Erythroblast (primary cell): ENCODE measurements at regions not wholly inside any gene's neighbourhood (a gene's known extent, or its start where the extent isn't known, plus 50 kb on each side); places are given as distances from the start of the nearest gene placed in this dataset.

Experiments used
- DNase-seq, 2 experiments: peaks; one replicate each; lab custom pipeline; 2025; lab: John Stamatoyannopoulos, UW
- GATA1 ChIP-seq: IDR thresholded peaks from 2 replicates; pipeline ENCODE4 v1.6.1; 2011; ENCODE audit warnings: low read depth, mild to moderate bottlenecking, control low read depth, low read length, moderate library complexity
- POLR2A ChIP-seq: IDR thresholded peaks from 2 replicates; pipeline ENCODE4 v1.6.1; 2011; ENCODE audit warnings: mild to moderate bottlenecking, low read length

DNA sequence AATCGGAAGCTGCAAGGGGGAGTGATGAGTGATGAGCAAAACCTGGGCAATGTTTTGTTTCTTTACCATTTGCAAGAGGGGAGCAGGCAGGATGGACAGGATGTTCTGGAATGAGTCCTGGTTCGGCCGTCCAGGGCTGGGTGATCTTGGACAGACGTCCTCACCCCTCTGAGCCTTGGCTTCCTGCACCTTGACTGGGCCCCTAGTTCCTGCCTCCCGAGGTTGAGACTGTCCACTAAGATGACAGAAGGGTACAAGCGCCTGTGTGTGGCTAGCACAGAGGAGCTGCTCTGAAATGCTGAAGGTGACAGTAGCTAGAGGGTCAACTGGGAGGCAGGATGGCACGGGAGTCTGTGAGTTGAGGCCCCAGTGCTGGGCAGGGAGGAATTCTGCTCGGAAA is 306.2 kb downstream of the MN1 start:
- TF ChIP-seq POLR2A (no peak), GATA1 (no peak)
- no peak for DNase-seq

GRCh38 chr22:27499121-27499520 is 302.4 kb downstream of the MN1 start:
- DNase-seq: no peak
- TF ChIP-seq GATA1 (no peak), POLR2A (no peak)

- no peak for DNase-seq
- TF ChIP-seq POLR2A (no peak), GATA1 (no peak)
These were observed 300.2 kb downstream of the MN1 start for GRCh38 chr22:27501191-27501936.

GRCh38 chr22:27502327-27502726 is 299.2 kb downstream of the MN1 start:
- TF ChIP-seq GATA1 (no peak), POLR2A (no peak)
- DNase-seq: no peak

GRCh38 chr22:27504360-27505253 is 296.9 kb downstream of the MN1 start:
- TF ChIP-seq POLR2A: no peak
- TF ChIP-seq GATA1: no peak
- no peak for DNase-seq

DNA sequence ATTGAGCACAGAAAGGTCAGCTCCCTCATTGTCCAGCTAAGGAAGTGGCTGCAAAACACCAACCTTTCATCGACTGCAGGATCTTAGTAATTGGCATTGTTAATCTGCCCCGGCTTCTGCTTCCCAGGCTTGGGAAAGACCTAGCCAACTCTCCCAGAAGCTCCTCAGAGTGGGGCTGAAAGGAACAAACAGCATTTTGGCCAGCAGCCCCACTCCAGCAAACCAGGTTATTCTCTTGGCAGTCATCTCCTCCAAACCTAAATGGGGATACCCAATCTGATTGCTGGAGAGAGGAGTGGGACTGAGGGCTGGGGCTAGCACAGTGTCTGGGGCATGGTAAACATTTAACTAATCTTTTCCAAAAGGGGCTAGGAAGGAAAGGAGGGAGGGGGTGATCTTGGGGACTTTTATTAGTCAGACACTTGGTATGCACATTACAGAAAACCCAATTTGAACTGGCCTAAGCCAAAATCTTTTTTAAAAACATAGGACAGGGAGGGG is 294.4 kb downstream of the MN1 start:
- no peak for DNase-seq
- TF ChIP-seq POLR2A: no peak
- TF ChIP-seq GATA1: no peak

- TF ChIP-seq POLR2A: no peak
- TF ChIP-seq GATA1: no peak
- no peak for DNase-seq
These were observed 293.5 kb downstream of the MN1 start for GRCh38 chr22:27507935-27508526.

- no peak for DNase-seq
- no peak for TF ChIP-seq GATA1
- TF ChIP-seq POLR2A: no peak
These were observed 292.2 kb downstream of the MN1 start for GRCh38 chr22:27509132-27509920.

GRCh38 chr22:27510024-27510423 is 291.5 kb downstream of the MN1 start:
- TF ChIP-seq POLR2A (no peak), GATA1 (no peak)
- no peak for DNase-seq

DNA sequence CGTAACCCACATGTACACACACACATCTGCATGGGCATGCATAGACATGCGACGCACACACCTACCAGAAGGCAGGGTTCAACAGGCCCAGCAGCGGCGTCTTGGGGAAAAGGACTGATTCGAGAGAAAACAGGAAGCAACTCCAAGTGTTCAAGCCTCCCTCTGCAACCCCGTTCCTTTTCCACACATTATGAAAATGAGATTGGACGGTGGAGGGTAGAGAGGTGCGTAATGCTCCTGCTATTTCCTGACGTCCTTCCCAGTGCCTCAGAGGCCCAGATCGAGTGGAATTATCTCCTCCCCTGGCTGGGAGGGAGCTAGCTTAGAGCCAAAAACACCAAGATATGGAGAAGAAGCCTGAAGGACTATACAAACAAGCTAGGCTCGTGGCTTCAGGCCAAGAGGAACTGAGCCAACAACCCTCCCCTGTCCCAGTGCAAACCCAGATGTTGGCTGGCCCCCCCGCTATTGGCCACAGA is 289.2 kb downstream of the MN1 start:
- DNase-seq: no peak
- TF ChIP-seq POLR2A: no peak

DNA sequence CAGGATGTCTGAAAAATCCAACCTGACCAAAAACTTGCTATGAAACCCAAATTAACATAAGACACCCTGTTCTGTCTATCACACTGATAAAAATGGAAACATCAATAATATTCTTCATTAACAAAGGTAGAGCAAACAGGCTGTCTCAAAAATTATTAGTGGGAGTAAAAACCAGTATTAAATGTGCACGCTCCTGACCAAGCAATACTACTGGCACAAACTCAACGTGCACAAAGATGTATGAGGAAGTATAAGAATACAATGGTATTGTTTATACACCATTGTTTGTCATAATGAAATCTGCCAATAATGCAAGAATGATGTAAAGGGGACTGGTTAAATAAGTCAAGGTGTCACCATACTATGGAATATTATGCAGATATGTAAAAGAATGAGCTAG is 288.5 kb downstream of the MN1 start:
- no peak for DNase-seq
- TF ChIP-seq GATA1 (no peak), POLR2A (no peak)

- no peak for DNase-seq
- no peak for TF ChIP-seq GATA1
- TF ChIP-seq POLR2A: no peak
These were observed 286.7 kb downstream of the MN1 start for GRCh38 chr22:27514601-27515523.
